ENCODE measurements at regions not wholly inside any gene's neighbourhood (a gene's known extent, or its start where the extent isn't known, plus 50 kb on each side); places are given as distances from the start of the nearest gene placed in this dataset.

GRCh38 chr4:64721106-64721505 lies 311.9 kb upstream of the TECRL start:
- TF ChIP-seq TCF12 (IDR thresholded peaks at IDR 0.05; ENCODE audit: low read depth) (no peak), YY1 (IDR thresholded peaks at IDR 0.05; ENCODE audit: low read depth) (no peak), RAD21 (IDR thresholded peaks at IDR 0.05; ENCODE audit: low read depth) (no peak), EP300 (IDR thresholded peaks at IDR 0.05; ENCODE audit: borderline replicate concordance) (no peak), REST (IDR thresholded peaks at IDR 0.05; ENCODE audit: low read depth) (no peak)
